ENCODE measurements at regions not wholly inside any gene's neighbourhood (a gene's known extent, or its start where the extent isn't known, plus 50 kb on each side); places are given as distances from the start of the nearest gene placed in this dataset.
"Not testable (repeated sequence)": the region's sequence is repeated elsewhere in the genome, so short reads cannot be mapped to it uniquely, and the experiment has no call there.

- no peak for DNase-seq (ENCODE audit: low read depth)
Measured at GRCh38 chr16:86713021-86713631, 134.8 kb downstream of the FOXL1 start.

- DNase-seq (ENCODE audit: low read depth): peak; percentile 19
Measured at GRCh38 chr16:86714166-86714565, 135.8 kb downstream of the FOXL1 start.

- no peak for DNase-seq (ENCODE audit: low read depth)
Measured at GRCh38 chr16:86716649-86717048, 138.3 kb downstream of the FOXL1 start.

- DNase-seq (ENCODE audit: low read depth): peak; percentile 48
Measured at GRCh38 chr16:86718118-86718517, 139.8 kb downstream of the FOXL1 start.

GRCh38 chr16:86722970-86723369 lies 144.6 kb downstream of the FOXL1 start:
- DNase-seq (ENCODE audit: low read depth): no peak

GRCh38 chr16:86723689-86724088 lies 145.3 kb downstream of the FOXL1 start:
- DNase-seq (ENCODE audit: low read depth): no peak

- no peak for DNase-seq (ENCODE audit: low read depth)
Measured at GRCh38 chr16:86725401-86725800, 147.1 kb downstream of the FOXL1 start.

GRCh38 chr16:86726340-86726739 lies 148.0 kb downstream of the FOXL1 start:
- no peak for DNase-seq (ENCODE audit: low read depth)

- no peak for DNase-seq (ENCODE audit: low read depth)
Measured at GRCh38 chr16:86727131-86727530, 148.8 kb downstream of the FOXL1 start.

GRCh38 chr16:86727632-86728031 lies 149.3 kb downstream of the FOXL1 start:
- DNase-seq (ENCODE audit: low read depth): no peak

GRCh38 chr16:86729686-86730085 lies 151.3 kb downstream of the FOXL1 start:
- no peak for DNase-seq (ENCODE audit: low read depth)

GRCh38 chr16:86730086-86730485 lies 151.7 kb downstream of the FOXL1 start:
- no peak for DNase-seq (ENCODE audit: low read depth)

GRCh38 chr16:86730597-86730996 lies 152.2 kb downstream of the FOXL1 start:
- no peak for DNase-seq (ENCODE audit: low read depth)

GRCh38 chr16:86732621-86733295 lies 154.4 kb downstream of the FOXL1 start:
- DNase-seq (ENCODE audit: low read depth): peak; percentile 31

GRCh38 chr16:86733546-86734254 lies 155.4 kb downstream of the FOXL1 start:
- DNase-seq (ENCODE audit: low read depth): no peak

- no peak for DNase-seq (ENCODE audit: low read depth)
Measured at GRCh38 chr16:86734543-86735460, 156.5 kb downstream of the FOXL1 start.

GRCh38 chr16:86735727-86736126 lies 157.4 kb downstream of the FOXL1 start:
- no peak for DNase-seq (ENCODE audit: low read depth)

- no peak for DNase-seq (ENCODE audit: low read depth)
Measured at GRCh38 chr16:86736502-86736901, 158.2 kb downstream of the FOXL1 start.

- no peak for DNase-seq (ENCODE audit: low read depth)
Measured at GRCh38 chr16:86737083-86737482, 158.7 kb downstream of the FOXL1 start.

GRCh38 chr16:86738322-86738721 lies 160.0 kb downstream of the FOXL1 start:
- not testable (repeated sequence) for DNase-seq (ENCODE audit: low read depth)

- DNase-seq (ENCODE audit: low read depth): no peak
Measured at GRCh38 chr16:86739178-86739577, 160.8 kb downstream of the FOXL1 start.

- DNase-seq (ENCODE audit: low read depth): no peak
Measured at GRCh38 chr16:86739808-86740207, 161.5 kb downstream of the FOXL1 start.

Data from M059J (cell line).